ENCODE measurements at regions not wholly inside any gene's neighbourhood (a gene's known extent, or its start where the extent isn't known, plus 50 kb on each side); places are given as distances from the start of the nearest gene placed in this dataset.

- no peaks in the 10 kb centered on the region for H3K4me1 ChIP-seq (replicated peaks in 1 of 2)
These were observed 56.4 kb downstream of the NEUROD6 start for GRCh38 chr7:31284106-31284505.

GRCh38 chr7:31271641-31272405 lies 68.7 kb downstream of the NEUROD6 start:
- WGBS, 10 experiments, result 9 to 100% (median 59%) methylated on average over 1 to 5 of the region's 5 CpGs
- no peak overlapping the region for H3K27ac ChIP-seq
- no peaks in the 10 kb centered on the region for H3K4me1 ChIP-seq (replicated peaks in 1 of 2)
- ATAC-seq (replicated peaks in 6 of 8), result no peak
- in situ Hi-C loops (cut with MboI; ENCODE audit: low pct_unique_long_range_greater_than_20kb in 2 of 9, low sequenced_read_pairs in 9 of 9, unreplicated experiment in 9 of 9), result no loop called here
- no peak overlapping the region for H3K4me3 ChIP-seq

More at GRCh38 chr7:31284106-31284505, 56.4 kb downstream of the NEUROD6 start:
- in situ Hi-C loops (cut with MboI; ENCODE audit: low pct_unique_long_range_greater_than_20kb in 2 of 9, low sequenced_read_pairs in 9 of 9, unreplicated experiment in 9 of 9), result no loop called here
- H3K4me3 ChIP-seq, result no peak overlapping the region
- 0 to 88% (median 50%) methylated on average over 1 to 4 of the region's 4 CpGs for WGBS, 10 experiments
- no peak for ATAC-seq (replicated peaks in 6 of 8)
- no peak overlapping the region for H3K27ac ChIP-seq

GRCh38 chr7:31267486-31267885 lies 73.0 kb downstream of the NEUROD6 start:
- no peaks in the 10 kb centered on the region for H3K4me1 ChIP-seq (replicated peaks in 1 of 2)
- ATAC-seq (replicated peaks in 6 of 8), result no peak
- no peak overlapping the region for H3K27ac ChIP-seq
- in situ Hi-C loops (cut with MboI; ENCODE audit: low pct_unique_long_range_greater_than_20kb in 2 of 9, low sequenced_read_pairs in 9 of 9, unreplicated experiment in 9 of 9), result no loop called here
- 0 to 100% (median 80%) methylated on average over 1 of the region's 1 CpG; no CpG with 5 or more reads in 3 of the 10 experiments for WGBS, 10 experiments
- no peak overlapping the region for H3K4me3 ChIP-seq

- ATAC-seq (replicated peaks in 6 of 8), result no peak
- Histone ChIP-seq H3K4me3 (no peak overlapping the region), H3K4me1 (replicated peaks in 1 of 2) (no peaks in the 10 kb centered on the region), H3K27ac (no peak overlapping the region)
- in situ Hi-C loops (cut with MboI; ENCODE audit: low pct_unique_long_range_greater_than_20kb in 2 of 9, low sequenced_read_pairs in 9 of 9, unreplicated experiment in 9 of 9), result no loop called here
- 0 to 100% (median 47%) methylated on average over 1 to 2 of the region's 2 CpGs; no CpG with 5 or more reads in 2 of the 10 experiments for WGBS, 10 experiments
These were observed 77.2 kb downstream of the NEUROD6 start for GRCh38 chr7:31263338-31263737.

- Histone ChIP-seq H3K4me3 (no peak overlapping the region), H3K27ac (no peak overlapping the region), H3K4me1 (replicated peaks in 1 of 2) (no peaks in the 10 kb centered on the region)
- in situ Hi-C loops (cut with MboI; ENCODE audit: low pct_unique_long_range_greater_than_20kb in 2 of 9, low sequenced_read_pairs in 9 of 9, unreplicated experiment in 9 of 9), result no loop called here
- 8 to 71% (median 53%) methylated on average over 2 to 7 of the region's 7 CpGs; no CpG with 5 or more reads in 1 of the 10 experiments for WGBS, 10 experiments
- ATAC-seq (replicated peaks in 6 of 8), result no peak
These were observed 79.2 kb downstream of the NEUROD6 start for GRCh38 chr7:31261341-31261740.

GRCh38 chr7:31260851-31261250 lies 79.7 kb downstream of the NEUROD6 start:
- no peaks in the 10 kb centered on the region for H3K4me1 ChIP-seq (replicated peaks in 1 of 2)
- in situ Hi-C loops (cut with MboI; ENCODE audit: low pct_unique_long_range_greater_than_20kb in 2 of 9, low sequenced_read_pairs in 9 of 9, unreplicated experiment in 9 of 9), result no loop called here
- no peak overlapping the region for H3K27ac ChIP-seq
- ATAC-seq (replicated peaks in 6 of 8), result no peak
- H3K4me3 ChIP-seq, result no peak overlapping the region

GRCh38 chr7:31258391-31258790 lies 82.1 kb downstream of the NEUROD6 start:
- H3K4me1 ChIP-seq (replicated peaks in 1 of 2), result no peaks in the 10 kb centered on the region
- in situ Hi-C loops (cut with MboI; ENCODE audit: low pct_unique_long_range_greater_than_20kb in 2 of 9, low sequenced_read_pairs in 9 of 9, unreplicated experiment in 9 of 9), result no loop called here
- H3K4me3 ChIP-seq, result no peak overlapping the region
- no peak overlapping the region for H3K27ac ChIP-seq
- WGBS, 10 experiments, result 0 to 100% (median 54%) methylated on average over 1 to 2 of the region's 2 CpGs; no CpG with 5 or more reads in 2 of the 10 experiments
- no peak for ATAC-seq (replicated peaks in 6 of 8)

GRCh38 chr7:31256506-31256905 lies 84.0 kb downstream of the NEUROD6 start:
- in situ Hi-C loops (cut with MboI; ENCODE audit: low pct_unique_long_range_greater_than_20kb in 2 of 9, low sequenced_read_pairs in 9 of 9, unreplicated experiment in 9 of 9), result no loop called here
- Histone ChIP-seq H3K27ac (no peak overlapping the region), H3K4me3 (no peak overlapping the region), H3K4me1 (replicated peaks in 1 of 2) (no peaks in the 10 kb centered on the region)
- WGBS, 10 experiments, result 0 to 68% (median 51%) methylated on average over 2 to 4 of the region's 4 CpGs; no CpG with 5 or more reads in 1 of the 10 experiments
- no peak for ATAC-seq (replicated peaks in 6 of 8)

- no peak overlapping the region for H3K27ac ChIP-seq
- no peak for ATAC-seq (replicated peaks in 6 of 8)
- no peaks in the 10 kb centered on the region for H3K4me1 ChIP-seq (replicated peaks in 1 of 2)
- no peak overlapping the region for H3K4me3 ChIP-seq
- 0 to 100% (median 88%) methylated on average over 1 of the region's 1 CpG; no CpG with 5 or more reads in 3 of the 10 experiments for WGBS, 10 experiments
- in situ Hi-C loops (cut with MboI; ENCODE audit: low pct_unique_long_range_greater_than_20kb in 2 of 9, low sequenced_read_pairs in 9 of 9, unreplicated experiment in 9 of 9), result no loop called here
These were observed 85.6 kb downstream of the NEUROD6 start for GRCh38 chr7:31254926-31255325.

- ATAC-seq (replicated peaks in 6 of 8), result no peak
- WGBS, 10 experiments, result 0 to 90% (median 59%) methylated on average over 2 to 4 of the region's 4 CpGs; no CpG with 5 or more reads in 3 of the 10 experiments
These were observed 87.0 kb downstream of the NEUROD6 start for GRCh38 chr7:31253532-31253931.

GRCh38 chr7:31251441-31251840 lies 89.1 kb downstream of the NEUROD6 start:
- 0 to 95% (median 68%) methylated on average over 4 to 8 of the region's 8 CpGs; no CpG with 5 or more reads in 4 of the 10 experiments for WGBS, 10 experiments
- Histone ChIP-seq H3K4me3 (no peak overlapping the region), H3K4me1 (replicated peaks in 1 of 2) (no peaks in the 10 kb centered on the region), H3K27ac (no peak overlapping the region)
- in situ Hi-C loops (cut with MboI; ENCODE audit: low pct_unique_long_range_greater_than_20kb in 2 of 9, low sequenced_read_pairs in 9 of 9, unreplicated experiment in 9 of 9), result no loop called here
- ATAC-seq (replicated peaks in 6 of 8), result no peak

More at GRCh38 chr7:31253532-31253931, 87.0 kb downstream of the NEUROD6 start:
- in situ Hi-C loops (cut with MboI; ENCODE audit: low pct_unique_long_range_greater_than_20kb in 2 of 9, low sequenced_read_pairs in 9 of 9, unreplicated experiment in 9 of 9), result no loop called here
- Histone ChIP-seq H3K4me1 (replicated peaks in 1 of 2) (no peaks in the 10 kb centered on the region), H3K4me3 (no peak overlapping the region), H3K27ac (no peak overlapping the region)

GRCh38 chr7:31249671-31250070 lies 90.9 kb downstream of the NEUROD6 start:
- H3K27ac ChIP-seq, result no peak overlapping the region
- H3K4me1 ChIP-seq (replicated peaks in 1 of 2), result no peaks in the 10 kb centered on the region
- in situ Hi-C loops (cut with MboI; ENCODE audit: low pct_unique_long_range_greater_than_20kb in 2 of 9, low sequenced_read_pairs in 9 of 9, unreplicated experiment in 9 of 9), result no loop called here
- no peak for ATAC-seq (replicated peaks in 6 of 8)
- WGBS, 10 experiments, result 0 to 100% (median 75%) methylated on average over 1 to 9 of the region's 11 CpGs; no CpG with 5 or more reads in 1 of the 10 experiments
- H3K4me3 ChIP-seq, result no peak overlapping the region

- in situ Hi-C loops (cut with MboI; ENCODE audit: low pct_unique_long_range_greater_than_20kb in 2 of 9, low sequenced_read_pairs in 9 of 9, unreplicated experiment in 9 of 9), result no loop called here
- Histone ChIP-seq H3K4me1 (replicated peaks in 1 of 2) (no peaks in the 10 kb centered on the region), H3K27ac (no peak overlapping the region), H3K4me3 (no peak overlapping the region)
- no peak for ATAC-seq (replicated peaks in 6 of 8)
- 17 to 92% (median 83%) methylated on average over 3 to 6 of the region's 6 CpGs; no CpG with 5 or more reads in 1 of the 10 experiments for WGBS, 10 experiments
These were observed 103.7 kb downstream of the NEUROD6 start for GRCh38 chr7:31236868-31237267.
